Activated T-cell treated with anti-CD3 and anti-CD28 coated beads, Interleukin-2, amount 50 U/mL, for 72 hours (primary cell): ENCODE measurements at regions not wholly inside any gene's neighbourhood (a gene's known extent, or its start where the extent isn't known, plus 50 kb on each side); places are given as distances from the start of the nearest gene placed in this dataset.
"Not testable (repeated sequence)": the region's sequence is repeated elsewhere in the genome, so short reads cannot be mapped to it uniquely, and the experiment has no call there.

Source experiments
- ATAC-seq, 2 donors: fragments of 150-1000 bp; cut with Tn5 transposase; replicated peaks in 1 of 2; 2 replicates each; pipeline ENCODE4 v1.10.0; 2021; ENCODE audit warnings: moderate library complexity in 2 of 2, mild to moderate bottlenecking in 1 of 2
- DNase-seq, 2 donors: peaks; one replicate each; pipeline ENCODE4 v3.0.0; 2021 to 2022; ENCODE audit warnings: mixed read lengths in 1 of 2
- H3K27ac Mint-ChIP-seq: one replicate; pipeline ENCODE4 v1.8.0; 2022; ENCODE audit warnings: mild to moderate bottlenecking, moderate library complexity, mixed read lengths
- H3K27me3 Mint-ChIP-seq: one replicate; pipeline ENCODE4 v1.8.0; 2022; ENCODE audit warnings: low read depth, mixed read lengths
- H3K36me3 Mint-ChIP-seq, 2 donors: one replicate each; pipeline ENCODE4 v1.8.0; 2022; ENCODE audit warnings: mixed read lengths in 2 of 2, mild to moderate bottlenecking in 1 of 2; ENCODE audit not compliant: insufficient read depth in 2 of 2
- H3K4me1 Mint-ChIP-seq: one replicate; pipeline ENCODE4 v1.8.0; 2022; ENCODE audit warnings: low read depth, mixed read lengths
- H3K4me3 Mint-ChIP-seq, 2 donors: one replicate each; pipeline ENCODE4 v1.8.0; 2022; ENCODE audit warnings: mild to moderate bottlenecking in 2 of 2, mixed read lengths in 2 of 2, moderate library complexity in 2 of 2
- H3K9me3 Mint-ChIP-seq, 2 donors: one replicate each; pipeline ENCODE4 v1.8.0; 2022; ENCODE audit warnings: mixed read lengths in 2 of 2

- H3K27me3 Mint-ChIP-seq, result no peaks in the 10 kb centered on the region
- no peak for DNase-seq
- no peak for ATAC-seq
- no peak overlapping the region for H3K27ac Mint-ChIP-seq
- peaks cover 0 to 1% of the 10 kb centered on the region in 2 donors for H3K9me3 Mint-ChIP-seq
- no peaks in the 10 kb centered on the region for H3K36me3 Mint-ChIP-seq
- H3K4me3 Mint-ChIP-seq, result no peak overlapping the region
- H3K4me1 Mint-ChIP-seq, result no peaks in the 10 kb centered on the region
Observed at GRCh38 chr7:124152859-124153692, 120.2 kb upstream of the TMEM229A start.

GRCh38 chr7:124137664-124138063 is 104.8 kb upstream of the TMEM229A start:
- Mint-ChIP-seq H3K9me3 (peaks cover 8 to 22% of the 10 kb centered on the region in 2 donors), H3K27ac (no peak overlapping the region), H3K27me3 (no peaks in the 10 kb centered on the region), H3K4me3 (no peak overlapping the region), H3K36me3 (peaks cover 0 to 2% of the 10 kb centered on the region in 2 donors), H3K4me1 (no peaks in the 10 kb centered on the region)
- DNase-seq (no peak), ATAC-seq (no peak)

GRCh38 chr7:124124201-124124600 is 91.3 kb upstream of the TMEM229A start:
- no peak overlapping the region for H3K27ac Mint-ChIP-seq
- ATAC-seq, result no peak
- H3K4me1 Mint-ChIP-seq, result no peaks in the 10 kb centered on the region
- no peak overlapping the region for H3K4me3 Mint-ChIP-seq
- no peaks in the 10 kb centered on the region for H3K27me3 Mint-ChIP-seq
- no peaks in the 10 kb centered on the region for H3K36me3 Mint-ChIP-seq
- no peak for DNase-seq
- H3K9me3 Mint-ChIP-seq, result peaks cover 0 to 1% of the 10 kb centered on the region in 2 donors

DNA sequence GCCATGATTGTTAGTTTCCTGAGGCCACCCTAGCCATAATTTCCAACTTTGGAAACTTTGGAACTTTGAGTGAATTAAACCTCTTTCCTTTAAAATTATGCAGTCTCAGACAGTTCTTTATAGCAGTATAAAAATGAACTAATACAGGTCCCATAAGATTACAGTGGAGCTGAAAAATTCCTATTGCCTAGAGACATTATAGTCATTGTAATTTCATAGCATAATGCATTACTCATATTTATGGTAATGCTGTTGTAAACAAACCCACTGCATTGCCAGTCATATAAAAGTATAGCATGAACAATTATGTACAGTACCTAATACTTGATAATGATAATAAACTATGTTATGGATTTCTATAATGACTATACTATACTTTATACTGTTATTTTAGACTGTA is 88.0 kb upstream of the TMEM229A start:
- DNase-seq (no peak), ATAC-seq (no peak)
- Mint-ChIP-seq H3K9me3 (peaks cover 2 to 5% of the 10 kb centered on the region in 2 donors), H3K4me3 (no peak overlapping the region), H3K27me3 (no peaks in the 10 kb centered on the region), H3K27ac (no peak overlapping the region), H3K4me1 (no peaks in the 10 kb centered on the region), H3K36me3 (no peaks in the 10 kb centered on the region)

- H3K4me1 Mint-ChIP-seq, result no peaks in the 10 kb centered on the region
- H3K27ac Mint-ChIP-seq, result no peak overlapping the region
- peaks cover 5 to 11% of the 10 kb centered on the region in 2 donors for H3K9me3 Mint-ChIP-seq
- no peaks in the 10 kb centered on the region for H3K36me3 Mint-ChIP-seq
- H3K4me3 Mint-ChIP-seq, result no peak overlapping the region
- ATAC-seq, result no peak
- no peak for DNase-seq
- H3K27me3 Mint-ChIP-seq, result no peaks in the 10 kb centered on the region
Observed at GRCh38 chr7:124113045-124113444, 80.2 kb upstream of the TMEM229A start.

DNA sequence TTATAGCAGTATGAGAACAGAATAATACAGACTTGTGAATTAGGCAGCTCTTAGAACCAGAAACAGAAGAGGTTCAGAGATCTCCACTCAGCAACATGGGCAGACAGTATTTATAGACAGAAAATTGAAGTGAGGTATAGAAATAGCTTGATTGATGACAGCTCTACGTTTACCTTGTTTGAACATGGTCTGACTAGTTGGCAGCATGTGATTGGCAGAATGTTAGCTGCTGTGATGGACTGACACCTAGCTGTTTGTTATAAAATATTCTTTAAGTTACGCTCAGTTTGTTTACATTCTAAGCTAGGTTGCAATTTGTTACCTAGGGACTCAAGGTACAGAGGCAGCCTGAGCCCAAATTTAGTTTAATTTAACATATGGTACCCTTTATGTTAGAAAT is 73.7 kb upstream of the TMEM229A start:
- Mint-ChIP-seq H3K27ac (no peak overlapping the region), H3K9me3 (peaks cover 9 to 10% of the 10 kb centered on the region in 2 donors), H3K36me3 (peaks cover 2 to 4% of the 10 kb centered on the region in 2 donors), H3K4me1 (no peaks in the 10 kb centered on the region), H3K27me3 (no peaks in the 10 kb centered on the region), H3K4me3 (no peak overlapping the region)
- no peak for ATAC-seq
- DNase-seq, result no peak

DNA sequence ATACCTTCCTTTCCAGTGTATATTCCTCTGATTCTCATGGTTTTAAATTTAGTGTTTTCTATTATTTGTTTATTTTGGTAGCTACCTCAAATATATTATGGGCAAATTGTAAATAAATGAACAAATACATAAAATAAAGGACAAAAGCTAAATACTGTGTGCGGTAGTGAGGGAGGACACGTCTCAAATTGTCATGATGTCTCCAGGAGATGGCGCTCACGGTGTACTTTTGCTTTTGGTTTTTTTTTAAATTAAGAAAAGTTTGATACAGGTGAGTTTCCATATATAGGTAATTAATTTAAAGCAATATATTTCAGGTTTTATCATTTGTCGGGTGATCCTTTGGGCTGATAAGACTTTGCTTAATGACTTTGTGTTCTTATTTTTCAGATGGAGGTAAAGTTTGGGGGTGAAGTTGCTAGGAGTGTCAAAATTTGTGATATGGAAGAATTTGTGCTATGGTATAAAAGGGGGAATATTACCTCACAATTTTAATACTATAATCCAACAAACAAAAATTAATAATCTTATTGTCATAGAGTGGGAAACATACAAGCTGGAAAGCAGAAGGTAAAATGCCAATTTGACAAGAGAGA is 68.4 kb upstream of the TMEM229A start:
- DNase-seq (peak; percentile 0 to 12), ATAC-seq (no peak)
- H3K4me1 Mint-ChIP-seq, result no peaks in the 10 kb centered on the region
- no peak overlapping the region for H3K4me3 Mint-ChIP-seq
- peaks cover 2 to 4% of the 10 kb centered on the region in 2 donors for H3K36me3 Mint-ChIP-seq
- H3K27me3 Mint-ChIP-seq, result no peaks in the 10 kb centered on the region
- H3K9me3 Mint-ChIP-seq, result peaks cover 4 to 10% of the 10 kb centered on the region in 2 donors
- no peak overlapping the region for H3K27ac Mint-ChIP-seq

GRCh38 chr7:124100190-124100589 is 67.3 kb upstream of the TMEM229A start:
- Mint-ChIP-seq H3K27ac (no peak overlapping the region), H3K36me3 (peaks cover 2 to 4% of the 10 kb centered on the region in 2 donors)
- no peak for ATAC-seq

GRCh38 chr7:124099585-124099984 is 66.7 kb upstream of the TMEM229A start:
- not testable (repeated sequence) for H3K27ac Mint-ChIP-seq, DNase-seq, H3K9me3 Mint-ChIP-seq

More at GRCh38 chr7:124100190-124100589, 67.3 kb upstream of the TMEM229A start:
- Mint-ChIP-seq H3K27me3 (no peaks in the 10 kb centered on the region), H3K9me3 (peaks cover 4 to 10% of the 10 kb centered on the region in 2 donors), H3K4me3 (no peak overlapping the region), H3K4me1 (no peaks in the 10 kb centered on the region)
- DNase-seq, result no peak

DNA sequence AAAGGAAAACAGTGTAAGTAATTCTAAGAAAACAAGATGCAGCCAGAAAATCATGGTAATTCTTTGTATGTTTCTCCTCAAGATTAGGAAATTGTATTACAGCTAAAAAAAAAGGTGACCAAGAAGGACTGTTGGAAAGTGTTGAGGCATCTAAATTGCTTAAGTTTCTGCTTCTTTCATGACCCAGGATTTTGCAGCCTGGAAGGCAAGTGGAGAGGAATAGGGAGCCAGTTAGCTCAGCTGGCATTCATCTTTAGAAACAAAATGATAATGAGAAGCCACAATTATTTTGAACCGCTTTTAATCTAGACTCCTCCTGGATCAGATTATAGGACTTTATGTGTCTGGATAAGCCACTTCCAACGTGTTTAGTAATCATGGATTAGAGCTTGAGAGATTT is 56.8 kb upstream of the TMEM229A start:
- H3K4me1 Mint-ChIP-seq, result no peaks in the 10 kb centered on the region
- no peak overlapping the region for H3K4me3 Mint-ChIP-seq
- no peaks in the 10 kb centered on the region for H3K27me3 Mint-ChIP-seq
- H3K27ac Mint-ChIP-seq, result no peak overlapping the region
- H3K9me3 Mint-ChIP-seq, result no peaks in the 10 kb centered on the region
- ATAC-seq, result no peak
- DNase-seq, result no peak
- H3K36me3 Mint-ChIP-seq, result no peaks in the 10 kb centered on the region

More at GRCh38 chr7:124099585-124099984, 66.7 kb upstream of the TMEM229A start:
- not testable (repeated sequence) for H3K36me3 Mint-ChIP-seq, H3K4me1 Mint-ChIP-seq, H3K4me3 Mint-ChIP-seq, H3K27me3 Mint-ChIP-seq, ATAC-seq

- Mint-ChIP-seq H3K4me1 (no peaks in the 10 kb centered on the region), H3K27me3 (no peaks in the 10 kb centered on the region), H3K27ac (no peak overlapping the region), H3K9me3 (no peaks in the 10 kb centered on the region), H3K4me3 (no peak overlapping the region), H3K36me3 (no peaks in the 10 kb centered on the region)
- no peak for ATAC-seq
- no peak for DNase-seq
Observed at GRCh38 chr7:124088590-124088989, 55.7 kb upstream of the TMEM229A start.

DNA sequence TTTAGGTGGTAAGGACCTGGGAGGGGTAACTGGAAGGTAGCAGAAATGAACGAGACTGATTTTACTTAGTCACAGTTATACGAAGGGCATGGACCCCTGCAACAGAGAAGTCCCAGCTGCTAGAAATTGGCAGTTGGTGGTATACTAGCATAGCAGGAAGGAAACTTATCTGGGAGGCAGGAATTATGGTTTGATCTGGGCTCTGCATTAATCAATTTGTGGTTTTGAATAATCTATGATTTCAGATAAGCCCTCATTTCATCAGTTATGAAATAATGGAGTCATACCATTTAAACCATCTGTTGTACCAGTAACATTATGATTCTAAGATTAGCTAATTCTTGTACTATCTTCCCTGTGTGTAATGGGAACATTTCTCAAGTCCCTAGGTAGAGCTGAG is 54.0 kb upstream of the TMEM229A start:
- no peaks in the 10 kb centered on the region for H3K27me3 Mint-ChIP-seq
- H3K36me3 Mint-ChIP-seq, result no peaks in the 10 kb centered on the region
- DNase-seq (no peak), ATAC-seq (no peak)
- no peak overlapping the region for H3K27ac Mint-ChIP-seq
- H3K9me3 Mint-ChIP-seq, result peaks cover 0 to 4% of the 10 kb centered on the region in 2 donors
- no peak overlapping the region for H3K4me3 Mint-ChIP-seq
- no peaks in the 10 kb centered on the region for H3K4me1 Mint-ChIP-seq

- H3K27ac Mint-ChIP-seq, result no peak overlapping the region
- H3K36me3 Mint-ChIP-seq, result no peaks in the 10 kb centered on the region
- H3K9me3 Mint-ChIP-seq, result peaks cover 0 to 4% of the 10 kb centered on the region in 2 donors
- no peak overlapping the region for H3K4me3 Mint-ChIP-seq
- DNase-seq (no peak), ATAC-seq (no peak)
- no peaks in the 10 kb centered on the region for H3K4me1 Mint-ChIP-seq
- no peaks in the 10 kb centered on the region for H3K27me3 Mint-ChIP-seq
Observed at GRCh38 chr7:124085179-124085578, 52.3 kb upstream of the TMEM229A start.
